Renal pelvis (tissue), 1 donor: ENCODE measurements at regions not wholly inside any gene's neighbourhood (a gene's known extent, or its start where the extent isn't known, plus 50 kb on each side); places are given as distances from the start of the nearest gene placed in this dataset.

Experiments
- DNase-seq: peaks from one replicate; pipeline ENCODE4 v3.0.0-alpha.2; 2013

DNA sequence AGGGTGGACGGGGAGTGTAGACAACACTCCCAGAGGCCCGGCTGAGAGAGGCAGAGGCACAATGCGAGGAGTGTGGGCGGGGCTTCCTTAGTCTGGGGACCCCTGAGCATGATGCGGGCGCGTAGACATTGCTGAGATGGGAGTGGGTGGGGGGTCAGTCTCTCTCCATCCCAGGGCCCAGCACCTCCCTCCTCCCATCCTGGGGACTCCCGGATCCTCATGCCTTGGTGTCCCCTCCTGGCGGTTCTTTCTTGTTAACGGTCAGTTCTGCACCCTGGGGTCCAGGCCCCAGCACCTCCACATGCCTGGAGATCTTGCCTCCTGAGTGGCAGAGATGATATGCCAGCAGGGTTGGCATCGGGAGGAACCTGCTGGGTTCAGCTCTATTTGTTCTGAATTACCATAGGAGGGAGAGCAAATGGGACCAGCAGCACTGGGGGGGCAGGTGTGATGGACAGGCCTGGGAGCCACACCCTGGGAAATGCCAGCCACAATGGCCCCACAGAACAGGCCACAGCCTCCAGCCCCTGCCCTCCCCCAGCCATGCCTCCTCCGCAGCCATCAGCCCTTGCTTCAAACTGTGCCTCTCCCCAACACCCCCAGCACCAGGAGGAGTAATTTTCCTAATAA, 55.7 kb downstream of the RTL6 start:
- no peak for DNase-seq

DNA sequence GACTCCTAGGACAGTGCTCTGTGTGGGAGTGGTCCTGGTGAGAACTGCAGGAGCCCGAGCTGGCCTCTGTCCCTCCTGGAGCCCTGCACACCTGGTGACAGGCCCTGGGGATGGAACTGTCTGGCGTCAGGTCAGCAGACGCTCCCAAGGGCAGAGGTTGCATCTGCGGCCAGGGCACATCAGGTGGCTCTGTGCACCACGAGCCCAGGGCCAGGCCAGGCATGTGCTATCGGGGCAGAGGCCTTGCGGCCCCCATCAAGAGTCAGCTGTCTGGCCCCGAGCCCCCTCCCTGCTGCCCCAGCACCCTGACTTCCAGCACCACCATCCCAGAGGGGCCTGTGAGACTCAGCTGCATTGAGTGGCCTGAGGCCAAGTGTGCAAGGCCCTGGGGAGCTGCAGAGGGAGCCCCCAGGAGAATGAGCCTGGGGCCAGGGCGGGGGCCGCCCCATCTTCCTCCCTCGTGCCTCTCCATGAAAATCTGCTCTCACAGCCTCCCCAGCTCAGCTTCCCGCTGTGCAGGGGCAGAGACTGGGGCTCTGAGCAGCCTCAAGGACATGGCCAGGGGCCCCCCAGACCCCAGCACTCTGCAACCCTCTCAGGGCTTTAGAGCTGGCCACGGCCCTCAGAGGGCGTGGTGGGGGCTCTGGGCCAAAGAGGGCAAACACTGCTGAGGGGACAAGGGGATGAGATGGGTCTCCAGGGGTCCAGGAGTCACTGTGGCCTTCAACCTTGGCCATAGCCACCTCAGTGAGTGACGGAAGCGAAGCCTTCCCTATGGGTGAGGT, 56.4 kb downstream of the RTL6 start:
- DNase-seq = no peak

DNA sequence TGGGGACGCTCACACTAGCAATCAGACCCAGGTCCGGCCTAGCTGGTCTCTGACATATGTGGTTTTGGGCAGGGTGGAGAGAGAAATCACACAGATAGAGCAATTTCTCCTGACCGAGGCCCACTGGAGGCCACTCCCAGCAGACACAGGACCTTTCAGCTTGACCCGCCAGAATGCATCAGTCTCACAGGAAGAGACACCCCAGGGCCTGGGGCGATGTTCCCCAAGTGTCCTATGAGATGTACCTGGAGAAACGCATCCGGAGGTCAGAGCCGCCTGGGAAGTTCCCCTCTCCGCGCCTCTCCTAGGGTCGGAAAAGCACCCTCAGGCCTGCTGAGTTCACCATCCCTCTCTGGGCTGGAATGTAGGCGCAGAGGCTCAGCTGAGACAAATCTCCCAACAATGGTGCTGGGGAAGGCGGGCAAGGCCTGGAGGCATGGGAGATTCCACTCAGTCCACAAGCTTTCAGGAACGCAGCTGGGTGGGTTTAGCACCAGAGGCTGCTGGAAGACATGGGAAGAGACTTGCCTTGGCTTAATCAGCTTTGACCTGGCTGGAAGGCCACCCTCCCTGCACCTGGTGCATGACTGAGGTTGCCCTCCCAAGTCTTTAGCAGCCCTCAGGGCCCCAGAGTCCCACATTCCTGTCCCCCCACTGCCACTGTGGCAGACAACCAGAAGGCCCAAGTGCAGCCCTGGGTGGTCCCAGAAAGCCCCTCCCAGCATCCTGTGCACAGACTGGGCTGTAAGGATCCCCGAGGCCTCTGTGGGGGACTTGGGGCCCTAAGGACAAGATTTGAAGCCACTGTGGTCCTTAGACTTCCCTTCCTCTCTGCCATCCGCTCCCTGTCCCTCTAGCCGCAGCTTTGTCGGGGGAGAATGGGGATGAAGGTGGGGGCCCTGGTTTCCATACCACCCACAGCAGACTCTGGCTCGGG, 57.5 kb downstream of the RTL6 start:
- no peak for DNase-seq

DNA sequence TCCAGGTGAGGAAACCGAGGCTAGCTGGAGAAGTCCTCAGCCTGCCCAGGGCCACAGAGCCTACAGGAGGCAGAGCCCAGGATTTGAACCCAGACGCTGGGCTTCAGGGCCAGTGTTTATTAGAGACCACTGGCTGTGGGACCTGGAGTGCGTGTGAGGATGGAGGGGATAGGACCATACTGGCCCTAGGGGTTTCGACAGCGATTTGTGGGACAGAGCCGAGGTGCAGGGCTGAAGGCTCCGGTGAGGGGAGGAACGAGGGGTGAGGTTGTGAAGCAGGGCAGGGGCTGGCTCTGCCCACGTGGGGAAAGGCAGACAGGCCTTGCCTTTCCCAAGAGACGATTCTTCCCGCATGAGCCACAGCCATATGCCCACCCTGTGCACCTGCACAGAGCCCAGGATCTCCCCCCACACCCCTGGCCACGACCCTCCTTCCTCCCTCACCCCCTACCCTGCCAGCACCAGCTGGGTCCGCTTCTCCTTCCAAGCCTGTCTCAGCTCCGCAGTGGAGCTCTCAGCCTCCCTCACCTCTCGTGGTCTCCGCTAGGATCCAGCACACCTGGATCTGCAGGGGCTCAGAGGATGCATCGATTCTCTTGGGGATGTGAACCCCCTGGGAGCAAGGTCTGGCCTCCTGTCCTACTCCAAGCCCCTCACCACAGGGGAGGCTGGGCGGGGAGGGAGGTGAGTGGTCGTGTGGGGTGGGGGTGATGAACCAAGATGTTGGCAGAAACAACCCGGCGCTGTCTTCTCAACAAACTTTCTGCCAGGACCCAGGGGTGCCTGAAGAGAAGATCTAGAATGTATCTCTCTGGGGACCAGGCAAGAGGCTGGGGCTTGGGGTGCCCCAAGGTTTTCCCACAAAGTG, 58.4 kb downstream of the RTL6 start:
- DNase-seq = no peak

DNA sequence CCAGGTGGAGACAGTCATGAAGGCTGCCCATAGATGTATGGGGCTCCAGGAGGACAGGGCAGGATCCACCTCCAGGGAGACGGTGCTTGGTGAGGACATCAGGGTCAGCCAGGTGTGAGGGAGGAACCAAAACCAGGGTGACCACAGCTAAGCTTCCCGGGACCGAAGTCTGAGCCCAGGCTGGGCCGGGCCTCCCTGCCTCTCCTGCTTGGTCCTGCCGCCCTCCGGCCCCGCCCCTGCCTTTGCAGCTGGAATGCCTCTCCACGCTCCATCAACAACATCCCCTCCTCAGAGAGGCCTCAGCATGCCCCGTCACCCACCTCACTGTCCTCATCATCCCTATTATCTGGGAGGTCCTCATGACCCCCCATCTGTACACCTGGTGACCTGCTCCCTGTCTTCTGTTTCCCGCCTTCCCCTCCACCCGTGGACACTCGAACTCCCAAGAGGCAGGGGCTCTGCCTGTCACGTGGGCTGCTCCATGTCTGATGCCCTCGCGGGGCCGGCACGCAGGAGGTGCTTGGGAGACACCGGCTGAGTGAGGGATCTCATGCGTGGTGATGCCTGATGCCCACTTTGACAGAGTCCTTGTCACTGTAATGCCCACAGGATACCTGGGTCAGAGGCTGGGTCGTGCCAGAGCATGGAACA, 59.4 kb downstream of the RTL6 start:
- DNase-seq = no peak

DNA sequence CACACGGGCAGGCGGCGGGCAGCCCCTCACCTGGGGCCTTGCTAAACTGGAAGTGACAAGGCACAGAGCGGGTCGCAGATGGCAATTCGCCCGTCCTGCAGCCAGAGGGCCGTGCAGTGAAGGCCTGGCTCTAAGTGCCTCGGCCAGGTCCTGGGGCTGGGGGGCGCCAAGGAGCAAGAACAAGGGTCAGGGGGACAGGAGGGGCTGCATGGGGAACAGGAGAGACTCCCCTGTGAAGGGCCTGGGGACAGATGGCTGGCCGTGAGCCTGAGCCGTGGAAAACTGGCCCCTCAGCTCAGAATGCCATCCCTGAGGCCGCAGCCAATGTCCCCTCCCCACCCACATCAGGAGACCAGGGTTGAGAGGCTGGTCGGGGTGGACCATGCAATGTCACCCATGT, 60.0 kb downstream of the RTL6 start:
- no peak for DNase-seq

DNA sequence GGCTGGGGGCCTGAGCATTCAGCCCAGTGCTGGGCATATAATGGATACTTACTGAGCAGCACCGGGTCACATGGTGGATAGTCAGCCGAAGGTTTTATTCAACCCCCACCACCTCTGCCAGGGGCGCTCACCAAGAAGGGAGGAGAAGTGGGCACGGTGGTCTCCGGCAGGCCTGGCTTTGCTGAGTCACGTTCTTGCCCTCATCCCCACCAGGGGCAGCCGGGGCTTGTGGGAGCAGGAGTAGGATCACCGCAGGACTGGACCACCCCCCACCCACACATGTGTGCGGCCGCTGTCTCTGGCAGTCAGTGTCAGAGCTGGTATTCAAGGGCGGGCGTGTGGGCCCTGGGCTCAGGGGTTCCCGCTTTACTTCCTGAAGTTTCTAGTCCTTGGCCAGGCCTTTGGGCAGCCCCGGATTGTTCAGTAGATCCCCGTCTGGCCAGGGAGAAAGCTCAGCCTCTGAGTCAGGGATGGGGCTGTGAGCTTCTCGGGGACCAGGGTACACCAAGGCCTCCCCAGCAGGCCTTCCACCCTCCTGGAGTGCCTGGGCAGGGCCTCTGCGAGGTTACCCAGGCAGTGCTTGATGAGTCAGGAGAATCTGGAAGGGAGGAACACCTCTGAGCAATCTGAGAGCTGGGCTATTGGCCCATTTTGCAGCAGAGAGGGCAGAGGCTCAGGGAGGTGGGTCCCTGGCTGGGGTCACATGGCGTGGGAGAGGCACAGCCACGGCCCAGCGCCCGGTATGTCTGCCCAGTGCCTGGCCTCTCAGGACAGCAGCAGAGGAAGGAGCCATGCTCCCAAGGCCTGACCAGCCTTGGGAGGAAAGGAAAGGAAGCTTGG, 60.6 kb downstream of the RTL6 start:
- DNase-seq = no peak

DNA sequence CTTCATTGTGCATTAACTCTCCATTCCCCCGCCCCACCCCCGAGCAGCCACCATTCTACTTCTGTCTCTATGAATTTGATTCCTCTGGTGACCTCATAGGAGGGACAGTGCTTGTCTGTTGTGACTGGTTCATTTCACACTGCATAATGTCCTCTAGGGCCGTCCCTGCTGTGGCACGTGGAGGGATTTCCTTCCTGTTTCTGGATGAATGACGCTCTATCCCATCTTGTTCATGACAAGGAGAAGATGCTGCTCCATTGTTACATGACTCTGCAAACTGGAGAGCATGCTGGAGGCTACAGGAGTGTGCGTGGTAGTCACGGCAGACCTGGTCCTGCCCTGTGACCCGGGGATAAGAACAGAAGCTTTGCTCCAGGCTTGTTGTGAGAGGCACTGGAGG, 61.3 kb downstream of the RTL6 start:
- DNase-seq = no peak

DNA sequence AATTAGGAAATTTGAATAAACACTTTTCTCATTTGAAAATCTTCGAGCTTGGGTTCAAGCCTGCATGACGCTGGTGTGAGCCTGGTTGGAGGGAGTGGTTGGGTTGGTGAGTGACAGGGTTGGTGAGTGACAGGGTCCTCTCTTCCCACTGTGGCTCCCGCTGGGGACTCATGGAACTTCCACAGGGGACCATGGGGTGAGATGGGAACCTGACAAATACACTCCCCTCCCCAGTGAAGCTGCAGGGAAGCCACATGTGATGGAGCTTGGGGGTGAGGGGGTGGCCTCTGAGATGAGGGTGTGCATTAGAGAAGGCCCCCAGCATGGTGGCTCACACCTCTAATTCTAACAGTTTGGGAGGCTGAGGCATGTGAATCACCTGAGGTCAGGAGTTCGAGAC, 66.8 kb downstream of the RTL6 start:
- no peak for DNase-seq

DNA sequence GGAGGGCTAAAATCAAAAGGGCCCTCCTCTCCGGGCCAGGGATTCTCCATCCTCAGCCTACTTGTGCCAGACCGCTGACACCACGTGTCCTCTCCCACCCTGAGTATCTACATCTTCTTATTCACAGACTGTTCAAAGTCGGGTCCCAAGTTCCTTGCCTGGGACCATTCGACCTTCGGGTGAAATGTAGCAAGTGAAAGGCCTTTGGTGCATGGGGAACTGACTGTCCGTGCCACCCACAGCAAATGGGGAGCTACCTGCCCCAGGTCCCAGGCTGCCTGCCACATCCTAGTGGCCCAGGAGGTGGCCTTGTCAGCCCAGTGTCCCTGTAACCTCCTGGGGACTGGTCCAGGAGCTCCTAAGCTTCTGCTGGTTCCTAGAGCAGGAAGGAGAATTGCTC, 67.3 kb downstream of the RTL6 start:
- no peak for DNase-seq

DNA sequence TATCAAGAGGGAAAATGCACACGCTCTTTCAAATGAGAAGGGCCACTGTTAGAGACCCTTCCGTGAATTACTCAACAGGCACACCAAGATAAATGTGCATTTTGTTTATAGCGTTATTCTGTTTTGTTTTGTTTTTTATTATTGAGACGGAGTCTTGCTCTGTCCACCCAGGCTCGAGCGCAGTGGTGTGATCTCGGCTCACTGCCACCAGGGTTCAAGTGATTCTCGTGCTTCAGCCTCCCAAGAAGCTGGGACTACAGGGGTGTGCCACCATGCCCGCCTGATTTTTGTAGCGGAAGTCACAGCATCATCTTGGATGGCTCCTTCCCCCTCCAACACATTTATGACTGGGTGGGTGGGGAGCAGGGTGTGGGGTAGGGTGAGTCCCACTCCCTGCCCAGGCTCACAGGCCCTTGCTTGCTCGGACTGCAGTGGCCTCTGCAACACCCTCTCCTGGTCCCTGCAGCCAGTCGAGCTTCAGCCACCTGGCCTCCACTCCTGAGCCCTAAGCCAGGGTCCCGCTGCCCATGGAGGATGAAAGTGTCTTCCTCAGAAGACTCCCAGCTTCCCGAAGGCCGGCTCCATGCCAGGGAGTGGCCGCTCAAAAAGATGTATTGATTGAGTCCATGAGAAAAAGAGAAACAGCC, 68.0 kb downstream of the RTL6 start:
- no peak for DNase-seq

DNA sequence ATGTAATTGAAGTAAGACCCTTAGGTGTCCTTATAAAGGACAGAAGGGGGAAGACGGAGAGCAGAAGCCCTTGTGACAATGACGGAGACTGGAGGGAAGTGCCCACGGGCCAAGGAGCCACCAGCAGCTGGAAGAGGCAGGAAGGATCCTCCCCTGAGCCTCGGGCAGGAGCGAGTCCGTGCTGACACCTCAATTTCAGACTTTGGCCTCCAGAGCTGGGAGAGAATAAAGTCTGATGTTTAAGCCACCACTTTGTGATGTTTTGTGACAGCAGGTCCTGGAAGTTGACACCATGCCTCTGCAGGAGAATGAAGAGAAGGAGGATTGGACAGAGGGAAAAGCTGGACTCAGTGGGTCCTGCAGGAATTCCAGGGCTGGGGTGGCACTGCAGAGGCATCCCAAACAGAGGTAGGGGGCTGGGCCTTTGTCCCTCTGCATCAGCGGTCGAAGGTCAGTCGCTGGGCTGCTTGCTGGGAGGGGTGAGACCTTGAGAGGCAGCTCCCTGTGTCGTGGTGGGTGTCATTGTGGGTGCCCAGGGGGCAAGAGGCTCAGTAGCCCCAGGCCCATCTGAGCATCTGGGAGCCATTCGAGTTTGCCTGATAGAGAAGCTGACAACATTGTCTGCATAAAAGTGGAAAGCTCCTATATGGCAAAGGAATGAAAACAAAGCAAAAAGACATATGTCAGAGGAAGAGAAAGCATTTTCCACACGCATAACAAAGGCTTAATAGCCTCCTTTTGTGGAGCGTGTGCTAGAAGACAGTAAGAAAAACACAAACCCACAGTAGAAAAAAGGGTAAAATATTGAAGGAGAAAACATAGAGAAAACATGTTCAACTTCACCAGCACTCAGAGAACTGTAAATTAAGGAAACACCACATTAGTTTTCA, 68.8 kb downstream of the RTL6 start:
- no peak for DNase-seq

DNA sequence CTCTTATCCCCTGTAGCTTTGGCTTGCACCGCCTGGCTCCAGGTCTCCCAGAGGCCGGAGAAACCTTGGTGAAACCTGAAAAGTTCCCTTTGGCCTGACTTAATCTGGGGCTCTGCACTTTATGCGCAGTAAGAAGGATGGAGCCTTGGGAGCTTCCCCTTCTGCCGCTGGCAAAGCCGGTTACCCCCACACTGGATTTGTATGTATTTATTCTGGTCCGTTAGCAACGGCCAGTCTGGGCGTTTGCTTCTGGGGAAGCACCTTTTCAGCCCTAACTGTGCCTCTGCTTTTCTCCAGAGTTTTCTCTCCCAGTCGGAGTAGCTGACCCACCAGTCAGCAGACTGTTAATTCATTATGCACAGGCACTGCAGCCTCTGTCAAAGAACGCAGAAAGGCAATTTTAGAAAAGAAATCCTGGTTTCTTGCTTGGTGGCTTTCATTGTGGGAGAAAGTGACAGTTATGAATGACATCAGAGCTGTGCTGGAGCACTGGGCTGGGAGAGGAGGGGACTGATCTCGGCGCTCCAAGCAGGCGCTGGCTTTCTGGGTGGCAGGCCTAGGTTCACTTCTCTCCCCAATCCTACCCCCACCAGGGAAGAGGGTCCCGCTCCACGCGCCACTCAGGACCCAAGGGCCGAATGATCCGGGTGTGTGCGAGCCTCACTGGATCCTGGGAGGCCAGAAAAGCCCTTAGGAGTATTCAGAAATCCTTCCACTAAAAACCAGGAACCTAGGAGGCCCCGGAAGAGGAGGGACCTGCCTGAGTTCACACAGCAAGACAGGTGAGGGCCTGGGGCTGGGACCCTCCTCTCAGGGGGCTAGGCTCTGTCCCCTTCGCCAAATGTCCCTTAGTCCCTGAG, 70.2 kb downstream of the RTL6 start:
- no peak for DNase-seq

DNA sequence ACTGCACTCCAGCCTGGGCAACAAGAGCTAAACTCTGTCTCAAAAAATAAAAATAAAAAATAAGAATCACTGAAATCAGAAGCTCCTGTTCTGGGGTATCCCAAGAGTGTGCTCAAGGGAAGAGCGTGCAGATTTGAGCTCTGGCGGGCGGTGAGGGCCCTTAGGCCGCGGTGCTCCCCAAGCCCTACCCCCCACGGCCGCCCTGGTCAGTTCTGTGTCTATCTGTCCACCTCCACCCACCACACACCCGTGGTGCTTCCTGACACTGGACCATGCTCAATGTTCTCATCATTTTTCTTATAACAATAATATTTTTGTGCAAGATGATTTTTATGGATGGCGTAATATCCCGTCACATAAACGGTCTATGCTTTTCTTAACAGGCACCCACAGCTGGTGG, 71.1 kb downstream of the RTL6 start:
- DNase-seq = no peak

DNA sequence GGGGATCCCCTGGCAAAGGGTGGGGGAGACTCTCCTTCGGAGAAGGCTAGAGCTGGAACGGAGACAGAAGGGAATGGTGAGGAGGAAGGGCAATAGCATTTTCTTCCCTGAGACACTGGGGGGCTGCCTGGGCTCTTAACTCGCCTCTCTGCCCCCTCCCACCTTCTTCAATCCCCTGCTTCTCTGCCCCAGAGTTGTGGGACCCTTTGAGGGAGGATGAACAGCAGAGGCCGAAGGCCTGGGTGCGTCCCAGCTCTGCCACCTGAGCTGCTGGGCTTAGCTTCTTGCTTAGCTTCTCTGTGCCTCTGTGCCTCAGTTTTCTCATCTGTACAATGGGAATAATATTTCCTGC, 72.4 kb downstream of the RTL6 start:
- DNase-seq = no peak

DNA sequence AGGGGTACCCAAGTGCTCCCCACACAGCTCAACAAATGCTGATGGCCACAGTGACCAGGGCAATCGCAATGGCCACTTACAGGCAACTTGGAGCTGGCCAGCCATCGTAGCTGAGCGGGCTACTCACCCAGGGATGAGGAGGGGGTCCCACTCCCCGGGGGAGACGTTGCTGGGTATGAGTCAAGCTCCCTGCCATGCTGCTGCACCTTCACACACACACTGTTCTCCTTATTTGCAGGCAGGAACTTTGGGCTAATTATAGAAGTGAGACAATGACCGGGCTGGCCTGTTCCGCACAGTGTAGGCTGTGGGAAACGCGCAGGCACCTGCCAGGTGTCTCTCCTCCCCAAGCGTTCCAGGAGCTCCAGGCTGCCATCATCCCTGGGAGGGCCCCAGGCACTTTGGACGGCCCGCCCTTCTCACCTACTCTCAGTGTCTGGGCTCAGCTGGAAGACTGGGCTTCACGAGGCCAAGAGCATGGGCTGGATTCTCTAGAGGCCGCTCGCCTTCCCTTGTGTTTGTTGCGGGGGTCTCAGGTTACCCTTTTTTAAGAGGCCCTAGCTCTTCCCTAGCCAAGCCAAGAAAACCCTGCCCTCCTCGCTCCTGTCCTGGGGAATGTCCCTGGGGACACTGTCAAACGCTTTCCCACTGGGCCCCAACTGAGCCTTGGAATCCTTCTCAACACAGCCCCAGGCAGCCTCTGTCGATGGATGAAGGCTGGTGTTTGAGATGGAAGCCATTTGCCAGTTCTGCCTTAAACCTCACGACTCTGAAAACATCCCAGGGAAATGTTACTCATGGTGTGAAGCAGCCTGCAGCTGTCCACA, 73.0 kb downstream of the RTL6 start:
- no peak for DNase-seq

DNA sequence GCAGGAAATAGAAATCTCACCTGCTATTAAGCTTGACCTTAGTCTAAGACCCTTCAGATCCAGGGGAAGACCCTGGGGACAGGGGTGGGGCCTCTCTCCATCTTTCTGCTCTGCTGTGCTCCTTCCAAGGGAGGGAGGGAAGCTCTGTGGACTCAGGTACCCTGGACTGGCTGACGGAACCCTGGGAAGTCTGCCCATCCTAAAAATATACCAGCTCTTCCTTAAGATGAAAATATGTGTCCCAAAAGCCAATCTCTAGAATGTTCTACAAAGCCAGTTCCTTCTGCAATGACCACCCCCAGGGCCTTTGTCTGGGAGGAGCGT, 73.7 kb downstream of the RTL6 start:
- DNase-seq = no peak
